DOHH2 (cell line): ENCODE measurements at regions not wholly inside any gene's neighbourhood (a gene's known extent, or its start where the extent isn't known, plus 50 kb on each side); places are given as distances from the start of the nearest gene placed in this dataset.

ENCODE experiments used
- H3F3A ChIP-seq: fragments of 200-600 bp; sonication (generic), shearing (Covaris generic); 2 replicates; pipeline ENCODE4 v1.6.0; 2016; ENCODE audit warnings: antibody characterized with exemption, mild to moderate bottlenecking; ENCODE audit not compliant: control insufficient read depth, insufficient read depth
- H3K27ac ChIP-seq: fragments of 200-600 bp; sonication (generic); 2 replicates; pipeline ENCODE4 v1.5.1; 2014; ENCODE audit warnings: low read depth, mild to moderate bottlenecking, low read length, moderate library complexity
- H3K27me3 ChIP-seq: fragments of 200-600 bp; sonication (generic); 2 replicates; pipeline ENCODE4 v1.6.1; 2014; ENCODE audit warnings: mild to moderate bottlenecking, low read length, mixed read lengths; ENCODE audit not compliant: control insufficient read depth
- H3K36me3 ChIP-seq: fragments of 200-600 bp; sonication (generic); 2 replicates; pipeline ENCODE4 v1.6.1; 2014; ENCODE audit warnings: mild to moderate bottlenecking, low read length, moderate library complexity, mixed read lengths; ENCODE audit not compliant: control insufficient read depth
- H3K4me1 ChIP-seq: fragments of 200-600 bp; sonication (generic); 2 replicates; pipeline ENCODE4 v1.6.1; 2014; ENCODE audit warnings: mild to moderate bottlenecking, low read length, mixed read lengths; ENCODE audit not compliant: control insufficient read depth
- H3K4me2 ChIP-seq: fragments of 200-600 bp; sonication (generic); 2 replicates; pipeline ENCODE4 v1.6.0; 2014; ENCODE audit warnings: mild to moderate bottlenecking, low read length, moderate library complexity
- H3K4me3 ChIP-seq: fragments of 200-600 bp; sonication (generic); 2 replicates; pipeline ENCODE4 v1.5.1; 2014; ENCODE audit warnings: mild to moderate bottlenecking, low read length, mixed read lengths
- H3K79me2 ChIP-seq: fragments of 200-600 bp; sonication (generic); 2 replicates; pipeline ENCODE4 v1.6.1; 2014; ENCODE audit warnings: mild to moderate bottlenecking, low read length, mixed read lengths; ENCODE audit not compliant: control insufficient read depth
- H3K9me2 ChIP-seq: fragments of 200-600 bp; sonication (generic); replicated peaks from 2 replicates; pipeline ENCODE4 v1.6.1; 2014; ENCODE audit warnings: mild to moderate bottlenecking, low read length, mixed read lengths; ENCODE audit not compliant: control insufficient read depth
- H3K9me3 ChIP-seq: fragments of 200-600 bp; sonication (generic); 2 replicates; pipeline ENCODE4 v1.6.1; 2014; ENCODE audit warnings: antibody characterized with exemption, low read length, mixed read lengths; ENCODE audit not compliant: control insufficient read depth, insufficient read depth
- H4K20me1 ChIP-seq: fragments of 200-600 bp; sonication (generic); 2 replicates; pipeline ENCODE4 v1.6.0; 2014; ENCODE audit warnings: low read depth, mild to moderate bottlenecking, antibody characterized with exemption, low read length, moderate library complexity; ENCODE audit not compliant: control insufficient read depth, insufficient read depth
- CTCF ChIP-seq: fragments of 200-600 bp; sonication (generic); IDR thresholded peaks from one replicate; pipeline ENCODE4 v1.5.1; 2014; ENCODE audit warnings: antibody characterized with exemption, mild to moderate bottlenecking, low read depth, low read length; ENCODE audit not compliant: poor library complexity, severe bottlenecking
- EZH2phosphoT487 ChIP-seq: fragments of 200-600 bp; sonication (generic); IDR thresholded peaks from 2 replicates; pipeline ENCODE4 v1.6.1; 2017; ENCODE audit warnings: borderline replicate concordance, mild to moderate bottlenecking, antibody characterized with exemption, low read length, moderate library complexity, mixed read lengths

GRCh38 chr2:56030062-56030461, 106.5 kb upstream of the EFEMP1 start:
- no peaks in the 10 kb centered on the region for H3K36me3 ChIP-seq
- H3K79me2 ChIP-seq, result no peaks in the 10 kb centered on the region
- H3K27me3 ChIP-seq, result no peaks in the 10 kb centered on the region
- no peak overlapping the region for H3K27ac ChIP-seq
- no peaks in the 10 kb centered on the region for H3K4me1 ChIP-seq
- no peak overlapping the region for H3K4me2 ChIP-seq
- no peaks in the 10 kb centered on the region for H3K9me3 ChIP-seq
- no peaks in the 10 kb centered on the region for H3F3A ChIP-seq
- H3K4me3 ChIP-seq, result no peak overlapping the region
- no peak for TF ChIP-seq EZH2phosphoT487
- no peak for TF ChIP-seq CTCF
- H4K20me1 ChIP-seq, result no peaks in the 10 kb centered on the region
- no peaks in the 10 kb centered on the region for H3K9me2 ChIP-seq

- H3K9me3 ChIP-seq, result no peaks in the 10 kb centered on the region
- H3K4me2 ChIP-seq, result no peak overlapping the region
- no peaks in the 10 kb centered on the region for H3K36me3 ChIP-seq
- H3K27ac ChIP-seq, result no peak overlapping the region
- TF ChIP-seq CTCF, result no peak
- TF ChIP-seq EZH2phosphoT487, result no peak
- H3K79me2 ChIP-seq, result no peaks in the 10 kb centered on the region
- no peaks in the 10 kb centered on the region for H3K4me1 ChIP-seq
- no peak overlapping the region for H3K4me3 ChIP-seq
- no peaks in the 10 kb centered on the region for H3K27me3 ChIP-seq
- no peaks in the 10 kb centered on the region for H3K9me2 ChIP-seq
- no peaks in the 10 kb centered on the region for H4K20me1 ChIP-seq
- H3F3A ChIP-seq, result no peaks in the 10 kb centered on the region
Measured at GRCh38 chr2:56030901-56031300, 107.3 kb upstream of the EFEMP1 start.

- no peak for TF ChIP-seq EZH2phosphoT487
- no peak for TF ChIP-seq CTCF
- H3K9me2 ChIP-seq, result no peaks in the 10 kb centered on the region
- H3K4me3 ChIP-seq, result no peak overlapping the region
Measured at GRCh38 chr2:56034258-56034657, 110.7 kb upstream of the EFEMP1 start.

GRCh38 chr2:56040189-56040588, 116.6 kb upstream of the EFEMP1 start:
- no peaks in the 10 kb centered on the region for H3K9me3 ChIP-seq

More at GRCh38 chr2:56034258-56034657, 110.7 kb upstream of the EFEMP1 start:
- H3K9me3 ChIP-seq, result no peaks in the 10 kb centered on the region
- H3K27ac ChIP-seq, result no peak overlapping the region
- no peaks in the 10 kb centered on the region for H4K20me1 ChIP-seq
- H3K79me2 ChIP-seq, result no peaks in the 10 kb centered on the region
- no peaks in the 10 kb centered on the region for H3K27me3 ChIP-seq
- H3K4me2 ChIP-seq, result no peak overlapping the region
- H3K36me3 ChIP-seq, result no peaks in the 10 kb centered on the region
- no peaks in the 10 kb centered on the region for H3K4me1 ChIP-seq
- H3F3A ChIP-seq, result no peaks in the 10 kb centered on the region

More at GRCh38 chr2:56040189-56040588, 116.6 kb upstream of the EFEMP1 start:
- H3K4me1 ChIP-seq, result no peaks in the 10 kb centered on the region
- no peaks in the 10 kb centered on the region for H3F3A ChIP-seq
- no peaks in the 10 kb centered on the region for H3K9me2 ChIP-seq
- no peak overlapping the region for H3K4me3 ChIP-seq
- H3K36me3 ChIP-seq, result no peaks in the 10 kb centered on the region
- H4K20me1 ChIP-seq, result no peaks in the 10 kb centered on the region
- no peak overlapping the region for H3K27ac ChIP-seq
- no peak overlapping the region for H3K4me2 ChIP-seq
- no peaks in the 10 kb centered on the region for H3K27me3 ChIP-seq
- no peaks in the 10 kb centered on the region for H3K79me2 ChIP-seq
- TF ChIP-seq EZH2phosphoT487, result no peak
- TF ChIP-seq CTCF, result no peak
